ENCODE measurements at regions not wholly inside any gene's neighbourhood (a gene's known extent, or its start where the extent isn't known, plus 50 kb on each side); places are given as distances from the start of the nearest gene placed in this dataset.

DNA sequence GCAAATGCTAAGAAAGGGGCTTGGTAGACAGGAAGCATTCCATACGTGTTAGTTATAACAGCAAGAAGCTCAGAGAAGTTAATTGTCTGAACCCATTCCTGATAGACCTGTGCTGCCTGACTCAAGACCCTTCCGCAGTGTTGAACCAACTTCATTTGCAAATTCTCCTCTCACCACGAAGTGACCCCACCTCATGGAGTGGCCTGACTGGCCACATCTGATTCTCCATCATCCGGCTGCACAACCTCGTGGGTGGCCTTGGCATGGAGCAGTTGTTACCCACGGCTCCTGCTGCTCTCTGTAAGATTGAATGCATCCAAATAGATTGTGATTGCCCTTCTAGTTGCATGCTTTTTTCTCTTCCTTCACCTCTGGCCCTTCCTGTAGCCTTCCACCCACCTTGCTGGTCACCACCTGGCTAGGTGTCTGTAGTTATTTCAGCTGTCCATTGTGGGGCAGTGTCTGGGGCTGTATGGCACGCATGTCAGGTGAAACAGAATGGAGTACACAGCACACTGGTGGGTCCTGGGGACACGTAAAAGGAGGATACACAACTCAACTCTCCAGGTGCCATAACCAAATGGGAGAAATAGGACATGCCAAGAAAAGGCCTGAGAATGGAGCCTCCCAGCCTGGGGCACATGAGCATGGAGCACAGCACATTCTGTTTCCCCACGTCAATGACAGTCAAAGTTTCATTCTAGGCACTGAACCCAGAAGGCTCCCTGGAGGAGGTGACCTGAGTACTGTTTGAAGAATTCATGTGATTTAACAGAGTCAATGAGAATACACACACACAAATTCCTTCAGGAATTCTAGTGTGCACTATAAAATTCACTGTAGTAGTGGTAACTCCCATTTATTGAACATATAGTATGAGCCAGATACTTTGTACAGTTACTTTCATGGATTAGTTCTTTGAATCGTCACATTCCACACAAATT, 70.5 kb upstream of the PTCH1 start:
- Histone ChIP-seq H3K9me3 (ENCODE audit: control insufficient read depth, low read depth, low read length) (no peaks in the 10 kb centered on the region), H2BK5ac (ENCODE audit: insufficient read length, low read length) (no peak overlapping the region), H2BK20ac (ENCODE audit: low read depth, low read length, poor library complexity, severe bottlenecking) (no peak overlapping the region), H4K5ac (ENCODE audit: insufficient read length, low read depth, low read length) (no peak overlapping the region), H4K8ac (replicated peaks; ENCODE audit: insufficient read length, low read depth, low read length) (no peak overlapping the region), H3K56ac (ENCODE audit: insufficient read length, low read depth, low read length) (no peak overlapping the region), H3K9ac (ENCODE audit: extremely low read depth, insufficient read length, low read length) (no peak overlapping the region), H2AK5ac (ENCODE audit: insufficient read length, low read length) (no peak overlapping the region), H3T11ph (ENCODE audit: low read length) (no peak overlapping the region), H3K27me3 (ENCODE audit: insufficient read depth, low read length) (no peaks in the 10 kb centered on the region), H3K23me2 (ENCODE audit: insufficient read length, low read depth, low read length, poor library complexity, severe bottlenecking) (no peaks in the 10 kb centered on the region), H3K79me2 (ENCODE audit: insufficient read depth, low read length) (no peaks in the 10 kb centered on the region), H3K18ac (ENCODE audit: insufficient read length, low read depth, low read length) (no peak overlapping the region), H3K23ac (ENCODE audit: insufficient read length, low read depth, low read length) (no peak overlapping the region), H4K91ac (ENCODE audit: insufficient read length, low read depth, low read length) (no peak overlapping the region), H3K27ac (ENCODE audit: insufficient read length, low read depth, low read length) (no peak overlapping the region), H4K20me1 (ENCODE audit: control insufficient read depth, insufficient read depth, insufficient read length) (no peaks in the 10 kb centered on the region), H2BK12ac (ENCODE audit: insufficient read length, low read depth, low read length) (no peak overlapping the region), H2AFZ (ENCODE audit: low read length) (no peak overlapping the region), H3K4me2 (ENCODE audit: insufficient read depth, insufficient read length, low read length) (no peak overlapping the region), H2BK120ac (ENCODE audit: low read depth, low read length, poor library complexity, severe bottlenecking) (no peak overlapping the region), H3K79me1 (ENCODE audit: insufficient read depth, low read depth, low read length, poor library complexity, severe bottlenecking) (no peaks in the 10 kb centered on the region), H3K4me1 (ENCODE audit: insufficient read depth, low read length) (no peaks in the 10 kb centered on the region), H2BK15ac (ENCODE audit: low read depth, low read length) (no peak overlapping the region), H3K4ac (ENCODE audit: low read depth, low read length) (no peak overlapping the region), H3K14ac (ENCODE audit: insufficient read depth, low read length) (no peak overlapping the region)
- no peaks in the 10 kb centered on the region for H3K9me3 Mint-ChIP-seq
- H3K4me1 Mint-ChIP-seq: peaks cover 18 to 27% of the 10 kb centered on the region in 2 experiments
- DNase-seq: no peak
- H3K4me3 Mint-ChIP-seq: no peak overlapping the region
- H3K27ac Mint-ChIP-seq: no peak overlapping the region
- WGBS (ENCODE audit: extremely low coverage, insufficient read length, low lambda C conversion rate): no CpG with 5 or more reads among the region's 10 CpGs
- TF ChIP-seq, protein P1, sequence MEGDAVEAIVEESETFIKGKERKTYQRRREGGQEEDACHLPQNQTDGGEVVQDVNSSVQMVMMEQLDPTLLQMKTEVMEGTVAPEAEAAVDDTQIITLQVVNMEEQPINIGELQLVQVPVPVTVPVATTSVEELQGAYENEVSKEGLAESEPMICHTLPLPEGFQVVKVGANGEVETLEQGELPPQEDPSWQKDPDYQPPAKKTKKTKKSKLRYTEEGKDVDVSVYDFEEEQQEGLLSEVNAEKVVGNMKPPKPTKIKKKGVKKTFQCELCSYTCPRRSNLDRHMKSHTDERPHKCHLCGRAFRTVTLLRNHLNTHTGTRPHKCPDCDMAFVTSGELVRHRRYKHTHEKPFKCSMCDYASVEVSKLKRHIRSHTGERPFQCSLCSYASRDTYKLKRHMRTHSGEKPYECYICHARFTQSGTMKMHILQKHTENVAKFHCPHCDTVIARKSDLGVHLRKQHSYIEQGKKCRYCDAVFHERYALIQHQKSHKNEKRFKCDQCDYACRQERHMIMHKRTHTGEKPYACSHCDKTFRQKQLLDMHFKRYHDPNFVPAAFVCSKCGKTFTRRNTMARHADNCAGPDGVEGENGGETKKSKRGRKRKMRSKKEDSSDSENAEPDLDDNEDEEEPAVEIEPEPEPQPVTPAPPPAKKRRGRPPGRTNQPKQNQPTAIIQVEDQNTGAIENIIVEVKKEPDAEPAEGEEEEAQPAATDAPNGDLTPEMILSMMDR (conservative IDR thresholded peaks at IDR 0.05): no peak
- peaks cover 29% of the 10 kb centered on the region for H3K27me3 Mint-ChIP-seq (ENCODE audit: low read depth)
- no peaks in the 10 kb centered on the region for H3K36me3 Mint-ChIP-seq (ENCODE audit: insufficient read depth in 1 of 3, low read depth in 3 of 3)

All from H9 (cell line).